RPMI7951 (cell line): ENCODE measurements at regions not wholly inside any gene's neighbourhood (a gene's known extent, or its start where the extent isn't known, plus 50 kb on each side); places are given as distances from the start of the nearest gene placed in this dataset.
"Not testable (repeated sequence)": the region's sequence is repeated elsewhere in the genome, so short reads cannot be mapped to it uniquely, and the experiment has no call there.

Experiments
- DNase-seq: peaks from one replicate; pipeline ENCODE4 v3.0.0-alpha.2; 2012; ENCODE audit warnings: low read depth

DNA sequence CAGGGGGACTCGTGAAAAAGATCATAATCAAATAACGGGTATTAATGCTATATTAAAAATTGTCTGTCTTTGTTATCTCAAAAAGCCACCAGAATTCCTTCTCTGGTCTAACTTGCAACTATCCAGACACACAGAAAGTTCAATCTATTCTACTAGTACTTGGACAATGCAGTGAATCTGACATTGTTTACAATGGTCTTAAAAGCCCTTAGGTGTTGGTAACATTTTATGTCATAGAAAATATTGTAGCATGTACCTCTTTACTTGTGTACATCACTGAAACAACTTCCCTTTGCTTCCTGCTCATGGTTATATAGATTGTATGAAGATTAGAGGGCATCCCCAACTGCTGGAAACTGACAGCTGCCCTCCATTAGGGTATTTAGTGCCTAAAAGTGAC, 71.1 kb upstream of the PPP3CA start:
- DNase-seq: no peak

GRCh38 chr4:101418055-101418454, 70.7 kb upstream of the PPP3CA start:
- peak; percentile 69 for DNase-seq

DNA sequence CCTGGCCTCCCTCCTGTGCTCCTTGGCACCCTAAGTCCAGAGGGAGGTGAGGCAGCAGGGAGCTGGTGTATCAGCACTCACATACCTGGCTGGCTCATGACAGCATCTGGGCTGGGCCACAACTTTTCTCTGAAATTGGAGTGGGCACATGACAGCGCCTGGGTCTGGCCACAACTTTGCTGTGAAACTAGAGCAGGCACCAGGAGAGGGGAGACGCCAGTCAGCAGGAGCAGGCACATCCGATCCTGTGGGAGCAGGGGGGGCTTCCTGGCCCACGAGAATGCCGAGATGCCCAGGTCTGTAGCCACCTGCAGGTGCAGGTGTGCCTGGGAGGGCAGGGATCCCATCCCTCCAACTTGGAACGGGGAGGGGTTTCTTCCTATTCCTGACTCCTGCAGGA, 69.7 kb upstream of the PPP3CA start:
- DNase-seq: no peak

DNA sequence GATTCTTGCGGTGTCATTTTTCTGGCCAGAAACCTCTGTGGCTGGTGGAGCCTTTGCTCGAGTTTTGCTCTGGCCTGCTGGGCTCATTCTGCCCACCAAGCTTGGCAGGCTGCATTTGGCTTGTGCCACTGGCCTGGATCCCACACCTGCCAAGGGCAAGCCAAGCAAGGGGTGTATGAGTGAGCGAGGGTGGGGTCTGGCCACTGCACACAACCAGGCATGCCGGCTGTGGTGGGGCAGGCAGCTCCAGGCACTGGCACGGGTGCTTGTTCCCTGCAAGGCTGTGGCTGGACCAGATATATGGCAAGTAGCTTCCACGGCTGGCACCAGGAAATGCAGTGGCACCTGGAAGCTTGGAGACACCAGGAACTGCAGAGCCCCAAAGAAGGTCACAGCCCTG, 68.6 kb upstream of the PPP3CA start:
- DNase-seq: no peak

- no peak for DNase-seq
These were observed 67.2 kb upstream of the PPP3CA start for GRCh38 chr4:101414496-101414895.

GRCh38 chr4:101411926-101412325, 64.6 kb upstream of the PPP3CA start:
- no peak for DNase-seq

- DNase-seq: not testable (repeated sequence)
These were observed 64.1 kb upstream of the PPP3CA start for GRCh38 chr4:101411281-101411910.

- peak; percentile 87 for DNase-seq
These were observed 52.8 kb upstream of the PPP3CA start for GRCh38 chr4:101400096-101400495.

GRCh38 chr4:101398807-101399206, 51.5 kb upstream of the PPP3CA start:
- no peak for DNase-seq
